SK-N-SH (cell line): ENCODE measurements at regions not wholly inside any gene's neighbourhood (a gene's known extent, or its start where the extent isn't known, plus 50 kb on each side); places are given as distances from the start of the nearest gene placed in this dataset.

Experiments
- CTCF ChIA-PET: fragments of 300-600, 350-600 bp; formaldehyde crosslinking; extraction: SDS; loops from one replicate; lab custom pipeline; 2021; lab: Yijun Ruan, JAX
- POLR2A ChIA-PET: fragments of 350-600 bp; sonication (Branson Sonifier 250); formaldehyde crosslinking; extraction: SDS; loops from one replicate; lab custom pipeline; 2020; ENCODE audit warnings: antibody characterized with exemption, inconsistent platforms; lab: Yijun Ruan, JAX
- DNase-seq: peaks from one replicate; pipeline ENCODE4 v3.0.0; 2012
- H2AFZ ChIP-seq: fragments of 200-600 bp; sonication (generic); 2 replicates; pipeline ENCODE4 v1.8.1; 2016; ENCODE audit warnings: antibody characterized with exemption, mild to moderate bottlenecking, low read depth
- H3F3A ChIP-seq: fragments of 200-600 bp; sonication (generic); replicated peaks from 2 replicates; pipeline ENCODE3; 2016; ENCODE audit warnings: antibody characterized with exemption, mild to moderate bottlenecking; ENCODE audit not compliant: insufficient read depth
- H3K27ac ChIP-seq, 2 experiments: fragments of 200-500 bp in 1 of 2; fragments of 200-600 bp in 1 of 2; sonication (Bioruptor generic) in 1 of 2; sonication (generic), shearing (Covaris generic) in 1 of 2; 2 replicates each; pipeline versions ENCODE4 v1.5.1 to v1.6.1; 2014 to 2016; ENCODE audit warnings: low read depth in 2 of 2, inconsistent platforms in 1 of 2, low read length in 1 of 2, mild to moderate bottlenecking in 1 of 2, mixed read lengths in 1 of 2
- H3K27me3 ChIP-seq: fragments of 200-600 bp; sonication (generic), shearing (Covaris generic); 2 replicates; pipeline ENCODE4 v1.6.1; 2016; ENCODE audit warnings: mixed run types; ENCODE audit not compliant: insufficient read depth
- H3K36me3 ChIP-seq, 2 experiments: fragments of 200-500 bp in 1 of 2; fragments of 200-600 bp in 1 of 2; sonication (Bioruptor generic) in 1 of 2; sonication (generic) in 1 of 2; replicated peaks in 1 of 2; 2 replicates each; pipeline versions ENCODE3 to v1.5.1; 2014 to 2016; ENCODE audit warnings: low read length in 1 of 2, mild to moderate bottlenecking in 1 of 2; ENCODE audit not compliant: insufficient read depth in 2 of 2, control insufficient read depth in 1 of 2
- H3K4me1 ChIP-seq, 2 experiments: fragments of 200-500 bp in 1 of 2; fragments of 200-600 bp in 1 of 2; sonication (Bioruptor generic) in 1 of 2; sonication (generic), shearing (Covaris generic) in 1 of 2; 2 replicates each; pipeline versions ENCODE4 v1.5.1 to v1.6.1; 2014 to 2016; ENCODE audit warnings: low read depth in 1 of 2, low read length in 1 of 2, mixed run types in 1 of 2; ENCODE audit not compliant: insufficient read depth in 2 of 2, control insufficient read depth in 1 of 2
- H3K4me2 ChIP-seq: fragments of 200-600 bp; sonication (generic), shearing (Covaris generic); 2 replicates; pipeline ENCODE4 v1.6.1; 2017; ENCODE audit warnings: mixed run types
- H3K4me3 ChIP-seq, 2 experiments: fragments of 200-500 bp in 1 of 2; fragments of 200-600 bp in 1 of 2; sonication (Bioruptor generic) in 1 of 2; sonication (generic), shearing (Covaris generic) in 1 of 2; 2 replicates each; pipeline versions ENCODE4 v1.5.1 to v1.8.1; 2014 to 2016; ENCODE audit warnings: low read depth in 2 of 2, inconsistent platforms in 1 of 2, low read length in 1 of 2, mild to moderate bottlenecking in 1 of 2, mixed read lengths in 1 of 2, moderate library complexity in 1 of 2
- H3K79me2 ChIP-seq: fragments of 200-600 bp; sonication (generic); 2 replicates; pipeline ENCODE4 v1.8.1; 2017; ENCODE audit warnings: mild to moderate bottlenecking; ENCODE audit not compliant: insufficient read depth
- H3K9ac ChIP-seq: fragments of 200-600 bp; sonication (generic); 2 replicates; pipeline ENCODE4 v1.6.1; 2017; ENCODE audit warnings: mixed run types
- H3K9me2 ChIP-seq: fragments of 200-600 bp; sonication (generic); 2 replicates; pipeline ENCODE4 v1.6.1; 2017; ENCODE audit warnings: mixed run types
- H3K9me3 ChIP-seq: fragments of 200-600 bp; sonication (generic); 2 replicates; pipeline ENCODE4 v1.6.1; 2017; ENCODE audit warnings: mixed run types, mild to moderate bottlenecking, moderate library complexity
- H4K20me1 ChIP-seq: fragments of 200-600 bp; sonication (generic); 2 replicates; pipeline ENCODE4 v1.6.1; 2017; ENCODE audit warnings: mild to moderate bottlenecking, mixed run types; ENCODE audit not compliant: insufficient read depth
- EP300 ChIP-seq, 2 experiments: IDR thresholded peaks; 2 replicates each; pipeline versions ENCODE4 v1.4.0 to v1.6.1; 2012; ENCODE audit warnings: borderline replicate concordance in 1 of 2, low read depth in 1 of 2, low read length in 1 of 2
- FOXJ3 ChIP-seq: sonication (generic); formaldehyde crosslinking; IDR thresholded peaks from 2 replicates; pipeline ENCODE4 v1.5.1; 2020; ENCODE audit warnings: mild to moderate bottlenecking, missing genetic modification reagents
- FOXM1 ChIP-seq: IDR thresholded peaks from 2 replicates; pipeline ENCODE4 v1.4.0; 2012; ENCODE audit warnings: low read depth, mild to moderate bottlenecking
- GATA2 ChIP-seq: sonication (generic); formaldehyde crosslinking; IDR thresholded peaks from 2 replicates; pipeline ENCODE4 v1.5.0; 2020; ENCODE audit warnings: mild to moderate bottlenecking, missing genetic modification reagents
- IRF3 ChIP-seq: fragments of 150-350 bp; IDR thresholded peaks from 2 replicates; pipeline ENCODE4 v1.6.1; 2016; ENCODE audit warnings: mild to moderate bottlenecking, low read depth, low read length
- NRF1 ChIP-seq: IDR thresholded peaks from 2 replicates; pipeline ENCODE4 v1.6.1; 2012; ENCODE audit warnings: low read depth, mild to moderate bottlenecking, low read length
- POLR2AphosphoS5 ChIP-seq: IDR thresholded peaks from 2 replicates; pipeline ENCODE4 v1.6.1; 2012; ENCODE audit warnings: low read depth, low read length
- TAF1 ChIP-seq: IDR thresholded peaks from 2 replicates; pipeline ENCODE4 v1.6.1; 2012; ENCODE audit warnings: low read depth, mild to moderate bottlenecking, low read length, moderate library complexity, borderline replicate concordance
- TCF12 ChIP-seq: IDR thresholded peaks from 2 replicates; pipeline ENCODE4 v1.4.0; 2012
- WGBS: methylation state at CpG from one replicate; pipeline ENCODE4 v1.1.6; 2017; ENCODE audit warnings: low lambda C conversion rate; 5-methylcytosine and 5-hydroxymethylcytosine counted together
- TF ChIP-seq, protein P1 (sequence below): IDR thresholded peaks from 2 replicates; pipeline ENCODE4 v1.4.0; 2012; ENCODE audit warnings: low read depth, borderline replicate concordance

DNA sequence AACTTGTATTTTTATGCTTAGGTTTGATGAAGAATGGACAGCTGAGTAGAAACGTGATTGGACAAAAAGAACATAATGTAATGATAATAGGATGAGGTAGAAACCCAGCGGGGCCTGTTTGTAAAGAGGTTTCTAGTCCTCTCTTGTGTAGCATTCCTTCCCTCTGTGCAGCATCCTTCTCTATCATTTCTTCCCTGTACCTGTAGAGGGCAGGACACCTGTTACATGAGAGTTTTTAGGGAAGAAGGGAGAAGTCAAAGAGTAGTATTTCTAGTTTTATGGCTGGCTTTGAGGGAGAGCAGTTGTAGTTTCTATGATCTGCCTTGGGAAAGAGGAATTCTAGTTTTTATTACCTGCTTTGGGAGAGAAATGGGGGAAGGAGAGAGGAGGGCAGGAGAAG, 162.1 kb upstream of the FST start:
- no peaks in the 10 kb centered on the region; a peak in 1 of 4 replicates for H3K4me1 ChIP-seq
- H3K4me2 ChIP-seq: no peak overlapping the region
- ChIA-PET POLR2A (no interaction called here), CTCF (no interaction called here)
- DNase-seq: no peak
- H3K79me2 ChIP-seq: no peaks in the 10 kb centered on the region
- peaks cover 3% of the 10 kb centered on the region for H3F3A ChIP-seq
- H3K4me3 ChIP-seq: no peak overlapping the region
- no peaks in the 10 kb centered on the region for H3K36me3 ChIP-seq
- no peak overlapping the region for H3K27ac ChIP-seq
- no peak overlapping the region for H3K9ac ChIP-seq
- no peaks in the 10 kb centered on the region for H3K9me2 ChIP-seq
- no peaks in the 10 kb centered on the region for H3K27me3 ChIP-seq
- H3K9me3 ChIP-seq: 0 out of 2 replicates have a peak, but pooled peaks cover 4% of the 10 kb centered on the region
- 31% methylated on average over 2 of the region's 2 CpGs for WGBS
- TF ChIP-seq NRF1: no peak
- TF ChIP-seq TAF1: no peak
- no peak overlapping the region for H2AFZ ChIP-seq
- H4K20me1 ChIP-seq: no peaks in the 10 kb centered on the region

DNA sequence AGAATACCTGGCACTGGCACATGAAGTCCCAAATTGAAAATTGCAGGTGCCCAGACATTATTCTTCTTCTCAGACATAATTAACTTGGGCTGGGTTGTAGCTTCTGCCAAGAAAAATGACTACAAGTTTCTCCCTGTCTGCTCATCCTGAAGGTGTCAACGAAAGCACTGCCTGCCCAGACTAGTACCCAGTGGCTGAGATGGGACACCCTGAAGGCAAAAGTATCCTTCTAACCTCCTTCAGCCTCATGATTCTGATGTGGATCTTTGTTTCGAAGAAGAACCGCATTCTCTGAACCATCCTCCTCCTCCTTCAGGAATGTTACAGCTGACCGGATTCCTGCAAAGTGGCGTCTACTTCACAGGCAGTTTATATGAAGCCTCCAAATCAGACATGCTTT, 161.1 kb upstream of the FST start:
- ChIA-PET POLR2A (no interaction called here), CTCF (interaction anchor here (0.6 kb wide), 1 partner anchor 55 kb away, joined by 3 read pairs; no protein-coding TSS in a partner anchor)
- Histone ChIP-seq H4K20me1 (no peaks in the 10 kb centered on the region), H3K27ac (no peak overlapping the region), H3F3A (peaks cover 3% of the 10 kb centered on the region), H3K4me1 (no peaks in the 10 kb centered on the region; a peak in 1 of 4 replicates), H3K9ac (no peak overlapping the region), H3K36me3 (no peaks in the 10 kb centered on the region), H3K4me3 (no peak overlapping the region), H3K79me2 (no peaks in the 10 kb centered on the region), H3K4me2 (no peak overlapping the region), H2AFZ (no peak overlapping the region), H3K27me3 (no peaks in the 10 kb centered on the region), H3K9me2 (no peaks in the 10 kb centered on the region), H3K9me3 (0 out of 2 replicates have a peak, but pooled peaks cover 4% of the 10 kb centered on the region)
- WGBS: 86% methylated on average over 5 of the region's 5 CpGs
- TF ChIP-seq IRF3 (no peak), FOXJ3 (CRISPR knock-in tag) (no peak), EP300 (IDR thresholded peaks at IDR 0.05; ENCODE audit: borderline replicate concordance in 1 of 2, low read depth in 1 of 2, low read length in 1 of 2) (no peak), FOXM1 (no peak), TCF12 (no peak), POLR2AphosphoS5 (no peak), GATA2 (CRISPR knock-in tag) (no peak)
- TF ChIP-seq, protein P1, sequence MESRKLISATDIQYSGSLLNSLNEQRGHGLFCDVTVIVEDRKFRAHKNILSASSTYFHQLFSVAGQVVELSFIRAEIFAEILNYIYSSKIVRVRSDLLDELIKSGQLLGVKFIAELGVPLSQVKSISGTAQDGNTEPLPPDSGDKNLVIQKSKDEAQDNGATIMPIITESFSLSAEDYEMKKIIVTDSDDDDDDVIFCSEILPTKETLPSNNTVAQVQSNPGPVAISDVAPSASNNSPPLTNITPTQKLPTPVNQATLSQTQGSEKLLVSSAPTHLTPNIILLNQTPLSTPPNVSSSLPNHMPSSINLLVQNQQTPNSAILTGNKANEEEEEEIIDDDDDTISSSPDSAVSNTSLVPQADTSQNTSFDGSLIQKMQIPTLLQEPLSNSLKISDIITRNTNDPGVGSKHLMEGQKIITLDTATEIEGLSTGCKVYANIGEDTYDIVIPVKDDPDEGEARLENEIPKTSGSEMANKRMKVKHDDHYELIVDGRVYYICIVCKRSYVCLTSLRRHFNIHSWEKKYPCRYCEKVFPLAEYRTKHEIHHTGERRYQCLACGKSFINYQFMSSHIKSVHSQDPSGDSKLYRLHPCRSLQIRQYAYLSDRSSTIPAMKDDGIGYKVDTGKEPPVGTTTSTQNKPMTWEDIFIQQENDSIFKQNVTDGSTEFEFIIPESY: no peak
- no peak for DNase-seq
